Lung microvascular endothelial cell (primary cell): ENCODE measurements at regions not wholly inside any gene's neighbourhood (a gene's known extent, or its start where the extent isn't known, plus 50 kb on each side); places are given as distances from the start of the nearest gene placed in this dataset.

ENCODE experiments used
- DNase-seq, 2 donors: peaks; one replicate each; pipeline versions ENCODE4 v3.0.0 to v3.0.0-alpha.2; 2010; ENCODE audit warnings: low read depth in 2 of 2

- DNase-seq = no peak
These were observed 1072.3 kb downstream of the MAT2B start for GRCh38 chr5:164577742-164578141.

DNA sequence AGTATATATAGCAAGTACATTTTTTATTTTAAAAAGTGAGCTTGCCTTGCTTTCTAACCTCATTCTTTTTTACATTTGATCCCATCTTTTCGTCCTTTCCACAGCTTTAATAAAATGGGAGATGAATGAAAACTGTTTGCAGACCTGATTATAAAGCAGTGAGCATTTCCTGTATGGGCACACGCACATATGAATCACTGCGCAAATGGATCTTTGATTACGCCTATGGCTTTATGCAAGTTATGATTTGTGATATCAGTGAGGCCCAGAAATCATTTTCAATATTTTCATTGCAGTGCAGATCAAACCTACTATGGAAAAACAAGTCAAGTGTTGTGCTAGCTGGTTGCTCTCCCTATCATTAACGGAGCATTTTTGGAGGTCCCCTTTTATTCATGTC is 1073.0 kb downstream of the MAT2B start:
- DNase-seq = no peak

DNA sequence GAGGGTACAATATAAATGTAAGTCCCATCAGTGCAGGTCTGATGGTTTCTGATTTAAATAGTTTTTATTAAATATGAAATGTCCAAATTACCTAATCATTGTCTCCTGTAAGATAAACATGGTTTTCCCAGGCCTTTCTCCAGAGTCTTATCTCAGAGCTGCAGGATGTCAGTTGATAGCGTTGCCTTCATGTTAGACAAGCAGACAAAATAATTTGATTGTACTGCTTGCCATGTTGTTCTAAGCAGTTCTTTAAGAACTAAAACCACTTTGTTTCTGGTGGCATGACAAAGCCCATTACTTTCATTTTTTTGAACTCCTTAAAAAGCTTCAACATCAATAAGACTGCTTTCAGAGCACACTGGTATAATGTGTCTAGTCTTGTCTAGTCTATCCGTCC is 1073.5 kb downstream of the MAT2B start:
- no peak for DNase-seq

- DNase-seq = no peak
These were observed 1074.7 kb downstream of the MAT2B start for GRCh38 chr5:164580155-164580554.

DNA sequence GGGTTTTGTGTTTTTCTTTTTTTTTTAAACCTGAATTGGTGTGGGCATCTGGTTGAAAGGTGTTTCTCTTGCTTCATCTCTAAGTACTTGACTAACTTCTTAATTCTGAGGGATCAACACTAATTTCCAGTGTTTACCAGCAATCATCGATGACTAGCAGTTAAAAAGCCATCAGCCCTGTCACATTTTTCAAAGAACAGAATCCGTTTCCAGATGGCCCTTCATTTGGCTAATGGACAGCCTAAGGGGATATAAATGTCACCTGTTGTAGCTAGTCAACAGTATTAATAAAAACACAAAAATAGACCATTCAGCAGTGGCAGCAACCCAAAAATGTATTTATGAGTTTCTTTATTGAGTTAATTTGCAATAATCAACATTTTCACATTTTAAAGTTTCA is 1076.5 kb downstream of the MAT2B start:
- DNase-seq = no peak

DNA sequence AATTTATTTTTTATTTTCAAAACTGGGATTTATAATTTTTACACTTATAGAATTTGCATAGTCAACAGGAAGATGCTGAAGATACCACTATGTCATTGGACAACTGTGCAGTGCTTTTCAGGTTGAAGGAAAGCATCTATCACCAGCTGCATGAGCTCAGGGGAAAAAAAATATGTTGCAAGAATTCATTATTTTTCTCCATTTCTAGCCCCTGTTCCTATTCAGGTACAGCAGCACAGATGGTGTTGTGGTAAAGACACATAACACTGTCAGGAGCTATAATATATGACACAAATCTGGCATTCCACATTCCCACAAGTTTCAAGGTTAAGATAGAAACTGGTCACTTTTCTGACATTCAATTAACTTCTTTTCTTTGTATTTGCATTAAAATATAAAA is 1088.6 kb downstream of the MAT2B start:
- no peak for DNase-seq

GRCh38 chr5:164597293-164597900 is 1092.0 kb downstream of the MAT2B start:
- DNase-seq = no peak

DNA sequence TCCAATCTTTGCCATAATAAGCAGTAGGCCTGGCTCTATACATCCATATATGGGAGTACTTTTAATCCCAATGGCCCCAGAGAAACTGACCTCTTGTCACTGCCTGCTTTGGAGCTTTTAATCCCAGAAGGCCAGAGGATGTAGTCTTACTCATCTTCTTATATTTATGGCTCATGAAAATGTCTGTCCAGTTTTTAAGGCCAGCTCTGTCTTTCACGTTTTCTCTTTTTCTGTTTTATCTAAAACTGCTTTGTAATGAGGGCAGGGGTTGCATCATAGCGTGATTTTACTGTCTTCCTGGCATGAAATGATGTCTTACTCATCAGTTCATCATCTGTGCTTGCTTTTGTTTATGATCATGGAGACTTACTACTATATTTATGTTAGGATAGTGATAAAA is 1094.9 kb downstream of the MAT2B start:
- DNase-seq = no peak

GRCh38 chr5:164600929-164601535 is 1095.6 kb downstream of the MAT2B start:
- no peak for DNase-seq

- DNase-seq = no peak
These were observed 1103.1 kb downstream of the MAT2B start for GRCh38 chr5:164608507-164608906.

GRCh38 chr5:164610374-164610773 is 1105.0 kb downstream of the MAT2B start:
- no peak for DNase-seq

GRCh38 chr5:164614707-164615106 is 1109.3 kb downstream of the MAT2B start:
- DNase-seq = no peak

DNA sequence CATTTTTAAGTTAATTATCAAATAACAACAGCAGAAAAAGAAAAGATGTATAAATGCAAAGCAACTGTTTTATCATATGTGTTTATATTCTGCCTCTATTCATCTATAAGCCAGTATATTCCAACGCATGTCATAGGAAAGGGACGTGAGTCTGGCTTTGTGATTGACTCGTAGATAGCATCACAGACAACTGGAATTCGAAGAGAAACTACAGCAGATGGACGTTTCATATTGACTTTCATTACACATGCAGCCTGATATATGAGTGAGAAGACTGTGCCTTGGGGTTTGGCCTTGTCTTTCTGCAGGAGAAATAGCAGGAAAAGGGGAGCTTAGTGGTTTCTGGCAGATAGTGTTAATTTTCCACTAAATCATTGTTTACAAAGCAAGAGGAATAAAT is 1111.9 kb downstream of the MAT2B start:
- no peak for DNase-seq

GRCh38 chr5:164627021-164627420 is 1121.6 kb downstream of the MAT2B start:
- DNase-seq = no peak

GRCh38 chr5:164636456-164636855 is 1131.0 kb downstream of the MAT2B start:
- DNase-seq = no peak

- no peak for DNase-seq
These were observed 1132.6 kb downstream of the MAT2B start for GRCh38 chr5:164637931-164638521.

- no peak for DNase-seq
These were observed 1143.8 kb downstream of the MAT2B start for GRCh38 chr5:164649266-164649665.

DNA sequence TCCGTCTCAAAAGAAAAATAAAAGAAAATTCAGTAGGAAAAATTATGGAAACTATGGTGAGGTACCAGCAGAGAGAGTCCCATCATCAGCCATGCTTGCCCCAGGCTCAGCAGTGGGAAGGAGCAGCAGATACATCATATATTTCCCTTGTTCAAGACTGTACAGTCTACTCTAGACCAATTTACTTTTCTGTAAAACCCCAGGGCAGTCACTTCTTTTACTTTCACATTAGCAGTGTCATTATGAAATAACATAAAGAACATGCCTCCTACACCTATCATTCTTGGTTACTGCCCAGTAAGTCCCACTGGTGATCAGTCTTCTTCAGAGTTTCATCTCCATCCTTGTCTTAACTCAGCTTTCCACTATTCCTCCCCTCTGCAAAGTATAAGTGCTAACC is 1145.0 kb downstream of the MAT2B start:
- DNase-seq = no peak

- DNase-seq = no peak
These were observed 1146.3 kb downstream of the MAT2B start for GRCh38 chr5:164651546-164652275.

DNA sequence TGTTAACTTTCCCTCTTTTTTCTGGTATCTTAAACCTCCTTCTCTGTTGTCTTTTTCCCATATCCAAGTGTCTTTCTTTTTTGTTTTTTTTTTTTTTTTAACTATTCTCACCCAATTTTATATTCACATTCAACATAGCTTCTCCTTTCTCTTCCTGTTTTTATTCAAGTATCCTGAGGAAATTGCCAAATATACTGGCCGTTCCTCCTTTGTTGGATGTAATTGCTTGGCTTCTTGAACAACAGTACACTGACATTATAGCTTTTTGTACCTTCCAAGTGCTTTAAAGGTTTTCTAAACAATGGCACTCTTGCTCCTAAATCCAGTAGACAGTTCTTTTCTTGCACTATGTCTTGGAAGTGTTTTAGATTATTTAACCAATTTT is 1146.8 kb downstream of the MAT2B start:
- DNase-seq = no peak

- no peak for DNase-seq
These were observed 1158.0 kb downstream of the MAT2B start for GRCh38 chr5:164663198-164663989.

- no peak for DNase-seq
These were observed 1166.2 kb downstream of the MAT2B start for GRCh38 chr5:164671640-164672039.
